D721Med (cell line): ENCODE measurements at regions not wholly inside any gene's neighbourhood (a gene's known extent, or its start where the extent isn't known, plus 50 kb on each side); places are given as distances from the start of the nearest gene placed in this dataset.

Source experiments
- DNase-seq: peaks from one replicate; pipeline ENCODE4 v3.0.0; 2011; ENCODE audit warnings: low spot score; ENCODE audit not compliant: insufficient read length
- FAIRE-seq: peaks from 2 replicates; lab custom pipeline; 2011; peaks lifted over from hg19 to GRCh38; lab: Jason Lieb, UNC
- CTCF ChIP-seq: IDR thresholded peaks from 2 replicates; pipeline ENCODE4 v1.5.1; 2012; ENCODE audit warnings: mild to moderate bottlenecking, control low read depth; ENCODE audit not compliant: insufficient read depth; ENCODE audit errors: missing control alignments

GRCh38 chr10:56057860-56058259 is 303.2 kb downstream of the ZWINT start:
- FAIRE-seq, result no peak
- TF ChIP-seq CTCF, result no peak

DNA sequence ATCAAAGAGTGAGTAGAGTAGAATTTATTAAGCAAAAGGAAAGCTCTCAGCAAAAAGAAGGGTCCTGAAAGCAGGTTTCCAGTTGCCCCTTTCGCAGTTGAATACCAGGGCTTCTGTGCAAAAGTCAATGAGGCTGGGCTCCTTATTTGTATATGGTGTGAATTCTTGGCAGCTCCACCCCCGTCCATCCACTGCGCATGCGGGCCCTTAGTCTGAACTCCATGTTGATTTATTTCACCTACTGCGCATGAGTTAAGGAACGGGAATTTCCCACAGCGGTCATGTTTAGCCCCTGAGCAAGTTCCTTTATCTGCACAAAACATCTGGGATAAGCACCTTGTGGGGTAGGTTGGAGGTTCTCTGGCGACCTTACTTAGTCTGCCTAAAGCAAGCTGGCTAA is 325.6 kb downstream of the ZWINT start:
- DNase-seq, result no peak
- FAIRE-seq, result no peak
- no peak for TF ChIP-seq CTCF

More at GRCh38 chr10:56057860-56058259, 303.2 kb downstream of the ZWINT start:
- no peak for DNase-seq

GRCh38 chr10:56028298-56029132 is 332.5 kb downstream of the ZWINT start:
- TF ChIP-seq CTCF, result no peak
- FAIRE-seq (no peak), DNase-seq (no peak)

- FAIRE-seq, result no peak
Measured at GRCh38 chr10:56012101-56012500, 349.0 kb downstream of the ZWINT start.

DNA sequence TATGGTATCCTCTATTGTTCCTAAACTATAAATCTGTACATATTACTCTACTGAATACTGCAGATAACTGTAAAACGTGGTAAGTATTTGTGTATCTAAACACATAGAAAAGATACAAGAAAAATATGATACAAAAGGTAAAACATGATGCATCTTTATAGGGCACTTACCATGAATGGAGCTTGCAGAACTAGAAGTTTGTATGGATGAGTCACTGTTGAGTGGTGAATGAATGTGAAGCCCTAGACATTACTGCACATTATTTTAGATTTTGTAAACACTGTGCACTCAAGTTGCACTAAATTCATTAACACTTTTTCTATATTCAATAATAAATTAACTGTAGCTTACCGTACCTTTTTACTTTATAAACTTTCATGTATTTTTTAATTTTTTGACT is 357.5 kb downstream of the ZWINT start:
- FAIRE-seq, result no peak
- DNase-seq, result no peak
- no peak for TF ChIP-seq CTCF

More at GRCh38 chr10:56012101-56012500, 349.0 kb downstream of the ZWINT start:
- no peak for TF ChIP-seq CTCF
- no peak for DNase-seq

GRCh38 chr10:55989188-55989587 is 371.9 kb downstream of the ZWINT start:
- TF ChIP-seq CTCF, result no peak
- FAIRE-seq, result no peak
- no peak for DNase-seq

- no peak for TF ChIP-seq CTCF
- DNase-seq, result no peak
- FAIRE-seq, result no peak
Measured at GRCh38 chr10:55979203-55979602, 381.9 kb downstream of the ZWINT start.
